D721Med (cell line): ENCODE measurements at regions not wholly inside any gene's neighbourhood (a gene's known extent, or its start where the extent isn't known, plus 50 kb on each side); places are given as distances from the start of the nearest gene placed in this dataset.

ENCODE experiments used
- DNase-seq: peaks from one replicate; pipeline ENCODE4 v3.0.0; 2011; ENCODE audit warnings: low spot score; ENCODE audit not compliant: insufficient read length
- FAIRE-seq: peaks from 2 replicates; lab custom pipeline; 2011; peaks lifted over from hg19 to GRCh38; lab: Jason Lieb, UNC
- CTCF ChIP-seq: IDR thresholded peaks from 2 replicates; pipeline ENCODE4 v1.5.1; 2012; ENCODE audit warnings: mild to moderate bottlenecking, control low read depth; ENCODE audit not compliant: insufficient read depth; ENCODE audit errors: missing control alignments

- no peak for FAIRE-seq
- no peak for DNase-seq
- TF ChIP-seq CTCF: no peak
Observed at GRCh38 chr2:76194031-76194775, 483.5 kb upstream of the GCFC2 start.

- no peak for TF ChIP-seq CTCF
- no peak for DNase-seq
Observed at GRCh38 chr2:76193089-76193488, 482.4 kb upstream of the GCFC2 start.

GRCh38 chr2:76188334-76189008 lies 477.8 kb upstream of the GCFC2 start:
- TF ChIP-seq CTCF: no peak
- DNase-seq (no peak), FAIRE-seq (no peak)

More at GRCh38 chr2:76193089-76193488, 482.4 kb upstream of the GCFC2 start:
- FAIRE-seq: no peak

GRCh38 chr2:76187415-76187814 lies 476.7 kb upstream of the GCFC2 start:
- DNase-seq (no peak), FAIRE-seq (no peak)
- no peak for TF ChIP-seq CTCF

- DNase-seq (no peak), FAIRE-seq (no peak)
- TF ChIP-seq CTCF: no peak
Observed at GRCh38 chr2:76180676-76181075, 470.0 kb upstream of the GCFC2 start.

- TF ChIP-seq CTCF: no peak
- FAIRE-seq (no peak), DNase-seq (no peak)
Observed at GRCh38 chr2:76178610-76179009, 467.9 kb upstream of the GCFC2 start.

GRCh38 chr2:76175295-76175694 lies 464.6 kb upstream of the GCFC2 start:
- no peak for FAIRE-seq

More at GRCh38 chr2:76175295-76175694, 464.6 kb upstream of the GCFC2 start:
- TF ChIP-seq CTCF: no peak
- no peak for DNase-seq
